Glutamatergic neuron (in vitro differentiated cells): ENCODE measurements at regions not wholly inside any gene's neighbourhood (a gene's known extent, or its start where the extent isn't known, plus 50 kb on each side); places are given as distances from the start of the nearest gene placed in this dataset.
A peak's percentile ranks its signal among the peaks of the same experiment; 100 is the strongest.

Source experiments
- DNase-seq: peaks from one replicate; pipeline ENCODE4 v3.0.0; 2022
- H3K27ac Mint-ChIP-seq: one replicate; pipeline ENCODE4 v1.8.0; 2020; ENCODE audit warnings: mild to moderate bottlenecking, mixed read lengths, inconsistent platforms; ENCODE audit not compliant: unreplicated experiment
- H3K27me3 Mint-ChIP-seq: one replicate; pipeline ENCODE4 v1.8.0; 2020; ENCODE audit warnings: mild to moderate bottlenecking, moderate library complexity, mixed read lengths, inconsistent platforms; ENCODE audit not compliant: unreplicated experiment
- H3K36me3 Mint-ChIP-seq: one replicate; pipeline ENCODE4 v1.8.0; 2020; ENCODE audit warnings: mild to moderate bottlenecking, mixed read lengths, inconsistent platforms; ENCODE audit not compliant: unreplicated experiment
- H3K4me1 Mint-ChIP-seq: one replicate; pipeline ENCODE4 v1.8.0; 2020; ENCODE audit warnings: mild to moderate bottlenecking, low read depth, mixed read lengths, inconsistent platforms; ENCODE audit not compliant: unreplicated experiment
- H3K4me3 Mint-ChIP-seq: one replicate; pipeline ENCODE4 v1.8.0; 2020; ENCODE audit warnings: mild to moderate bottlenecking, mixed read lengths, inconsistent platforms; ENCODE audit not compliant: unreplicated experiment
- H3K9me3 Mint-ChIP-seq: one replicate; pipeline ENCODE4 v1.8.0; 2020; ENCODE audit warnings: mild to moderate bottlenecking, moderate library complexity, mixed read lengths, inconsistent platforms; ENCODE audit not compliant: unreplicated experiment
- CTCF ChIP-seq: fragments of 200-600 bp; sonication (generic); IDR thresholded peaks from one replicate; pipeline ENCODE4 v1.5.0; 2021; ENCODE audit not compliant: partially characterized antibody, unreplicated experiment

GRCh38 chr4:167290678-167291077 lies 56.4 kb upstream of the SPOCK3 start:
- no peak overlapping the region for H3K27ac Mint-ChIP-seq

GRCh38 chr4:167308876-167309275 lies 74.6 kb upstream of the SPOCK3 start:
- no peak for DNase-seq
- Mint-ChIP-seq H3K4me1 (no peaks in the 10 kb centered on the region), H3K36me3 (no peaks in the 10 kb centered on the region), H3K9me3 (no peaks in the 10 kb centered on the region), H3K4me3 (no peak overlapping the region), H3K27ac (no peak overlapping the region), H3K27me3 (no peaks in the 10 kb centered on the region)
- no peak for TF ChIP-seq CTCF

More at GRCh38 chr4:167290678-167291077, 56.4 kb upstream of the SPOCK3 start:
- peaks cover 6% of the 10 kb centered on the region for H3K36me3 Mint-ChIP-seq
- DNase-seq, result no peak
- H3K4me3 Mint-ChIP-seq, result no peak overlapping the region
- peak; percentile 30 for TF ChIP-seq CTCF
- H3K9me3 Mint-ChIP-seq, result peaks cover 6% of the 10 kb centered on the region
- no peaks in the 10 kb centered on the region for H3K27me3 Mint-ChIP-seq
- peaks cover 3% of the 10 kb centered on the region for H3K4me1 Mint-ChIP-seq

GRCh38 chr4:167321299-167321698 lies 87.0 kb upstream of the SPOCK3 start:
- TF ChIP-seq CTCF, result no peak

GRCh38 chr4:167339781-167340180 lies 105.5 kb upstream of the SPOCK3 start:
- no peak for DNase-seq
- Mint-ChIP-seq H3K4me1 (no peaks in the 10 kb centered on the region), H3K27ac (no peak overlapping the region), H3K27me3 (no peaks in the 10 kb centered on the region), H3K36me3 (no peaks in the 10 kb centered on the region), H3K4me3 (no peak overlapping the region), H3K9me3 (no peaks in the 10 kb centered on the region)
- TF ChIP-seq CTCF, result no peak

More at GRCh38 chr4:167321299-167321698, 87.0 kb upstream of the SPOCK3 start:
- DNase-seq, result no peak
- Mint-ChIP-seq H3K4me3 (no peak overlapping the region), H3K36me3 (no peaks in the 10 kb centered on the region), H3K27me3 (no peaks in the 10 kb centered on the region), H3K4me1 (no peaks in the 10 kb centered on the region), H3K9me3 (no peaks in the 10 kb centered on the region), H3K27ac (no peak overlapping the region)

- Mint-ChIP-seq H3K27me3 (no peaks in the 10 kb centered on the region), H3K36me3 (no peaks in the 10 kb centered on the region), H3K9me3 (no peaks in the 10 kb centered on the region), H3K27ac (no peak overlapping the region), H3K4me3 (no peak overlapping the region), H3K4me1 (no peaks in the 10 kb centered on the region)
- DNase-seq, result no peak
- no peak for TF ChIP-seq CTCF
These were observed 125.4 kb upstream of the SPOCK3 start for GRCh38 chr4:167359711-167360110.
